HG02938 (cell line): ENCODE measurements at regions not wholly inside any gene's neighbourhood (a gene's known extent, or its start where the extent isn't known, plus 50 kb on each side); places are given as distances from the start of the nearest gene placed in this dataset.
"Not testable (repeated sequence)": the region's sequence is repeated elsewhere in the genome, so short reads cannot be mapped to it uniquely, and the experiment has no call there.

Experiments
- ATAC-seq: cut with Tn5 transposase; IDR thresholded peaks from one replicate; pipeline ENCODE4 v1.9.1; 2021; ENCODE audit warnings: mild to moderate bottlenecking, moderate library complexity; ENCODE audit not compliant: unreplicated experiment

GRCh38 chr7:115227473-115228235 lies 305.8 kb downstream of the MDFIC start:
- ATAC-seq, result no peak

DNA sequence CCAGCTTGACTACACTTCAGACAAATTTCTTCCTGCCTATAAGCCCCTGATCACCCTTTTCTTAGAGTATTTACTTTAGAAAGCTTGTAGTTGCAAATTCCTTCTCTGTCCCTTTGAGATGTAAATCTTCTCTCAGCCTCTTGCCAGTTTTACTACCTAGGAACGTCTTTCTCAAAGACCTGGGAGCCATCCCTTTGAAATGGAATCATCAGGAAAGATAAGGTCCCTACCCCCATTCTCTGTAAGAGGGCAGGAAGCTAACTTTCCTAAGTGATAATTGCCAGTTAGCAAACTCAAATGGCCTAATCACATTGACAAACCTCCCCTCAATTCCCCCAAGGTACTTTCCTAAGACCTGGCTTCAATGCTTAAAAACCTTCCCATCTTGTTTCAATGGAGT lies 304.5 kb downstream of the MDFIC start:
- no peak for ATAC-seq

- ATAC-seq, result no peak
These were observed 303.0 kb downstream of the MDFIC start for GRCh38 chr7:115224922-115225321.

DNA sequence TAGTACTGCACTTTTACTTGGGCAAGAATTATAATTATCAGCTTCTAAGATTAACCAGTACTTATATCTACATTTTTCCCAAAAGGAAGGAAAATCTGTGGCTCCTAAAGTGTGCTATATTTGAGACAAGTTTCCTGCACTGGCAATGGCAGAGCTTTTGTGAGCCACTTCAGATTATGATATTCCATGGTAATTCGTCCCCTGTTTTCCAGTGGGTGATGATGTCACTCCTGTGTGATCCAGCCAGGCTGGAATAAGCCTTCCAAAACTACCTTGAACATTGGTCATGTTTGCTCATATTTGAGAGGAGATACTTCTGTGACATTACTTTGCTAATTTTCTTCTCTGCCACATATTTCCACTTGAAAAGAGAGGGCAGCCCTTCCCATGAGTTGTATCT lies 302.1 kb downstream of the MDFIC start:
- ATAC-seq, result no peak

DNA sequence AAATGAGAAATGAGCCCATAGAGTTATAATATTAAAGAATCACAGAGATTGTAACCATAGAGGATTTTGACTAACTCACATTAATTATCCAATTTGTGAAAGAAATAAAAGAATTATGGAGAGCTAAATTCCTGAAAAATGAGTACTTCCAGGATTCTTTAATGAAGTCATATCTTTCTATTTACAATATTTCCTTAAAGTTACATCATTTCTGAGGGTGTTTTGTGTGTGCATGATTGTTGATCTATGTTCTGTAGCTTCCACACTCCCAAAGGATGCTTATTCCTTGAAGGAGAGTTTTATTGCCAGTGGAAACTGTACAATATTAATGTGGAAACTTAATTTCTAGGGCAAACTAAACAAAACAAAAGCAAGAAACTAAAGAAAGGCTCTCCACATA lies 299.6 kb downstream of the MDFIC start:
- ATAC-seq, result no peak

DNA sequence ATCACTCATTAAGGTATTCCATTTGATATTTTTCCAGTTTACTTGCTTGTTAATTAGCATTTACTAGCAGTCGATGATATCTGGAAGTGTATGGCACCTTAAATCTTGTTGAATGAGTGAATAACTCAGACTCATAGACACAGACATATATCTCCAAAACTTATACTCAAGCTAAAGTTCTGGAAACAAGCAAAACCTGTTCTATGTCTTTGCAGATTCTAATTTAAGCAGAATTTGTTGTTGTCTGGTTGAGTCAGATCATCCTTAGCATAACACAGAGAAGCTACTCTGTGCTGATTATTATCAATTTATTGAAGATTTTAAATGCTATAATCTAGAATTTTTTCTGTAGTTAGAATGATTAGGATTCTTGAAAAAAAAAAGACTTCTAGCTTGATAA lies 296.2 kb downstream of the MDFIC start:
- ATAC-seq, result no peak

DNA sequence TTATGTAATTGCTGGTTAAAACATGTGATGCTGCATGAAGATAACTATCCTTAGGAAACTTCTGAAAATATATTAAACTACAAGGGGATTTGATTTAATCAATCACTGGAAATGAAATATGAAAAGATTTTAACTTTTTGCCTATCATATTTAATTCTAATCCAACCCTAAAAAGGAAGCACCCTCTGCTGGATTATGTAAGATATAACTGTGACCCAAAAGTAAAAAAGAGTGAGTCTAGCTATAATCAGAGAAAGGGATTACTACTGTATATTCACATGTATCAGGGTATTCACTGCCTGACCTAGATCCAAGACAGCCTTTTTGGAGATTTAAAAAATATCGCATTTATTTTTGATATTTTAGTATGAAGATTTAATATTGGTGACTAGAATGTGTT lies 295.5 kb downstream of the MDFIC start:
- ATAC-seq, result no peak

- ATAC-seq, result no peak
These were observed 294.8 kb downstream of the MDFIC start for GRCh38 chr7:115216652-115217051.

- ATAC-seq, result no peak
These were observed 289.3 kb downstream of the MDFIC start for GRCh38 chr7:115211171-115211570.

GRCh38 chr7:115210552-115210951 lies 288.7 kb downstream of the MDFIC start:
- no peak for ATAC-seq

GRCh38 chr7:115208710-115209560 lies 287.0 kb downstream of the MDFIC start:
- ATAC-seq, result no peak

GRCh38 chr7:115206374-115206773 lies 284.5 kb downstream of the MDFIC start:
- ATAC-seq, result not testable (repeated sequence)

GRCh38 chr7:115198143-115198542 lies 276.2 kb downstream of the MDFIC start:
- ATAC-seq, result no peak

- ATAC-seq, result no peak
These were observed 273.3 kb downstream of the MDFIC start for GRCh38 chr7:115195208-115195607.

GRCh38 chr7:115191526-115191925 lies 269.6 kb downstream of the MDFIC start:
- ATAC-seq, result no peak

DNA sequence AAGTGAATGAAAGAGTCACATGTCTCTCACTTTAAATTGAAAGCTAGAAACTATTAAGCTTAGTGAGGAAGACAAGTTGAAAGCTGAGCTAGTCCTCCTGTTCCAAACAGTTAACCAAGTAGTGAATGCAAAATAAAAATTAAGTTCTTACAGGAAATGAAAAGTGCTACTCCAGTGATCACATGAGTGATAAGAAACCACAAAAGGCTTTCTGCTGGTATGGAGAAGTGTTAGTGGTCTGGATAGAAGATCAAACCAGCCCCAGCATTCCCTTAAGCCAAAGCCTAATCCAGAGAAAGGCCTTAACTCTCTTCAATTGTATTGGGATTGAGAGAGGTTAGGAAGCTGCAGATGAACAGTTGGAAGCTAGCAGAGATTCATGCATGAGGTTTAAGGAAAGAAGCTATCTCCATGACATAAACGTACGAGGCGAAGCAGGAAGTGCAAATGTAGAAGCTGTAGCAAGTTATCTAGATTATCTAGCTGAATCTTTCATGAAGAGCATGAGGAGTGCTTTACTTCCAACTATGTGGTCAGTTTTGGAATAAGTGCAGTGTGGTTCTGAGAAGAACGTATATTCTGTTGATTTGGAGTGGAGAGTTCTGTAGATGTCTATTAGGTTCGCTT lies 261.6 kb downstream of the MDFIC start:
- no peak for ATAC-seq

DNA sequence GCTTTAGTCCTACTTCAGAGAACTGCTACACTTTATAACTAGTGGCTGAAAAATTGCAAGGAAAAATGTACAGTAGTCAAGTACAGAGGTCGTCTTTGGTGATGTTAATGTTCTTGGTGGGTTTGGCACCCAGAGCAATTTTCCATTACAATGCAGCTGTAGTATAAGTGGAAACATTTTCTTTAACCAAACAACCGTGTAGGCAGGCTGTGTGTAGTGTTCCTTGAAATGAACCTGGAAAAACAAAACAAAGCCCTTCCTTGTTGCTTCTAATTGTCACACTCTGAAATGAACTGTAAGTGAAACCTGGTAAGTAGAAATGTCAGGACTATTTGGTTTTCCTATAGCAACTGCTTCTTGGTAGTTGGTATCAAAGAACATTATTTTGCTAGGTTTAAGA lies 256.9 kb downstream of the MDFIC start:
- ATAC-seq, result no peak

GRCh38 chr7:115177823-115178222 lies 255.9 kb downstream of the MDFIC start:
- ATAC-seq, result no peak

DNA sequence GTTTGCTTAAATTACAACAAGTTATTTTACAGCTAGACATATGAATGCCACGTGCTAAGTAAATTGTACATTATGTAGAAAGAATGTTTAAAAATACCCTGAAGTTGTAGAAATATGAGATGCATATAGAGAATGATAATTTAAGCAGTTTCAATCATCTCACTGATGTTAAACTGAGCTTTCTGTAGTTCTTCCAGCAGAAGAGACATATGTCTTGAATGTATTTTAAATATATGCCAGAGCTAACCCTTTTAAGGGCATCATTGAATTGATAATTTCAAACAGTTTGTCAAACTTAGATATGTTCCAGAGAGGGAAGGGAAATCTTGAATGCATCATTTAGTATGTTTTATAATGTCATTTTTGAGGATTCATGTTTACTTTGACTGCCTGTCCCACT lies 255.2 kb downstream of the MDFIC start:
- ATAC-seq, result no peak

DNA sequence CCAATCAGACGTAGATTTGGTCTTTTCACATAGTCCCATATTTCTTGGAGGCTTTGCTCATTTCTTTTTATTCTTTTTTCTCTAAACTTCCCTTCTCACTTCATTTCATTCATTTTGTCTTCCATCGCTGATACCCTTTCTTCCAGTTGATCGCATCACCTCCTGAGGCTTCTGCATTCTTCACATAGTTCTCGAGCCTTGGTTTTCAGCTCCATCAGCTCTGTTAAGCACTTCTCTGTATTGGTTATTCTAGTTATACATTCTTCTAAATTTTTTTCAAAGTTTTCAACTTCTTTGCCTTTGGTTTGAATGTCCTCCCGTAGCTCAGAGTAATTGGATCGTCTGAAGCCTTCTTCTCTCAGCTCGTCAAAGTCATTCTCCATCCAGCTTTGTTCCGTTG lies 250.5 kb downstream of the MDFIC start:
- ATAC-seq, result not testable (repeated sequence)

- ATAC-seq, result no peak
These were observed 232.0 kb downstream of the MDFIC start for GRCh38 chr7:115153769-115154477.
